Activated B cell treated with CpG ODN at 0.5 μM for 24 hours (primary cell): ENCODE measurements at regions not wholly inside any gene's neighbourhood (a gene's known extent, or its start where the extent isn't known, plus 50 kb on each side); places are given as distances from the start of the nearest gene placed in this dataset.

Source experiments
- ATAC-seq: fragments of 200-7000 bp; cut with Tn5 transposase; one replicate; pipeline ENCODE4 v1.10.0; 2021; ENCODE audit warnings: low read depth, mild to moderate bottlenecking, moderate library complexity
- CTCF ChIA-PET: fragments of 350-600 bp; sonication (Branson Sonifier 250); formaldehyde crosslinking; loops from one replicate; lab custom pipeline; 2021; ENCODE audit warnings: antibody characterized with exemption; lab: Charles Lee
- POLR2A ChIA-PET: fragments of 350-600 bp; sonication (Branson Sonifier 250); formaldehyde crosslinking; loops from one replicate; lab custom pipeline; 2021; ENCODE audit warnings: antibody characterized with exemption; lab: Charles Lee
- DNase-seq: peaks from one replicate; pipeline ENCODE4 v3.0.0; 2022
- H3K27ac Mint-ChIP-seq: one replicate; pipeline ENCODE4 v1.8.0; 2020; ENCODE audit warnings: mixed read lengths
- H3K27me3 Mint-ChIP-seq: one replicate; pipeline ENCODE4 v1.8.0; 2021; ENCODE audit warnings: mixed read lengths
- H3K36me3 Mint-ChIP-seq: one replicate; pipeline ENCODE4 v1.8.0; 2021; ENCODE audit warnings: low read depth, mixed read lengths
- H3K4me1 Mint-ChIP-seq: one replicate; pipeline ENCODE4 v1.8.0; 2021; ENCODE audit warnings: mixed read lengths
- H3K4me3 Mint-ChIP-seq: one replicate; pipeline ENCODE4 v1.8.0; 2020; ENCODE audit warnings: mild to moderate bottlenecking, mixed read lengths
- H3K9me3 Mint-ChIP-seq: one replicate; pipeline ENCODE4 v1.8.0; 2020; ENCODE audit warnings: mixed read lengths
- intact Hi-C: fragments of 100-400 bp; cut with micrococcal nuclease; formaldehyde crosslinking; loops from one replicate; pipeline ENCODE4 v1.15.1; 2024
- TF ChIP-seq, protein P1 (sequence below): fragments of 200-600 bp; IDR thresholded peaks from one replicate; pipeline ENCODE4 v1.8.0; 2022; ENCODE audit warnings: antibody characterized with exemption, mild to moderate bottlenecking

DNA sequence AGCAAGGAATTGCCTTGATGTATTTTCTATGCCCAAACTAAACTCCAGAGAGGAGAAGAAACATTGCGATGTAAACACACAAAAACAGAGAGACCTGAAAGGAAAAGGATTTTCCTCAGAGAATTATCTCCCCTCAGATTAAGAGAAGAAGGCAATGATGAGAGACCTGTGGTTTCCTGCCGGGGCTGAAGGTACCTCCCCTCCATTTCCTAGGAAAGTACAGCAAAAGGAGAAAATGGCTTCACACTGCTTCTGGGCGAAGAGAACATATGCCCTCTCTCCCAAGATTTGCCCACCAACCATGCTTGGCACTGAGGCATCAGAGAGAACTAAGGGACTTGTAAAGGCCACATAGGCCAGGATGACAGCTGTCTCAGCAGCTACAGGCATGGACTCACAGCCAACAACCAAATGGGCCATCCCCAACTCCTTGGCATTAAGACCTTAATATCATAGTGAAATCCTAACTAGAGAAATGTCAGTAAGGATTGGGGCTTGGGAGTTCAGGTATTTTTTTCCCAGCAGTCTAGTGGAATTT, 523.0 kb downstream of the PTPRC start:
- Mint-ChIP-seq H3K36me3 (no peaks in the 10 kb centered on the region), H3K4me3 (no peak overlapping the region), H3K27ac (no peak overlapping the region), H3K9me3 (no peaks in the 10 kb centered on the region), H3K27me3 (peaks cover 27% of the 10 kb centered on the region), H3K4me1 (peaks cover 12% of the 10 kb centered on the region)
- intact Hi-C loops: no loop called here
- no peak for DNase-seq
- CTCF ChIA-PET: no interaction called here
- TF ChIP-seq, protein P1, sequence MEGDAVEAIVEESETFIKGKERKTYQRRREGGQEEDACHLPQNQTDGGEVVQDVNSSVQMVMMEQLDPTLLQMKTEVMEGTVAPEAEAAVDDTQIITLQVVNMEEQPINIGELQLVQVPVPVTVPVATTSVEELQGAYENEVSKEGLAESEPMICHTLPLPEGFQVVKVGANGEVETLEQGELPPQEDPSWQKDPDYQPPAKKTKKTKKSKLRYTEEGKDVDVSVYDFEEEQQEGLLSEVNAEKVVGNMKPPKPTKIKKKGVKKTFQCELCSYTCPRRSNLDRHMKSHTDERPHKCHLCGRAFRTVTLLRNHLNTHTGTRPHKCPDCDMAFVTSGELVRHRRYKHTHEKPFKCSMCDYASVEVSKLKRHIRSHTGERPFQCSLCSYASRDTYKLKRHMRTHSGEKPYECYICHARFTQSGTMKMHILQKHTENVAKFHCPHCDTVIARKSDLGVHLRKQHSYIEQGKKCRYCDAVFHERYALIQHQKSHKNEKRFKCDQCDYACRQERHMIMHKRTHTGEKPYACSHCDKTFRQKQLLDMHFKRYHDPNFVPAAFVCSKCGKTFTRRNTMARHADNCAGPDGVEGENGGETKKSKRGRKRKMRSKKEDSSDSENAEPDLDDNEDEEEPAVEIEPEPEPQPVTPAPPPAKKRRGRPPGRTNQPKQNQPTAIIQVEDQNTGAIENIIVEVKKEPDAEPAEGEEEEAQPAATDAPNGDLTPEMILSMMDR: no peak
- no peak for ATAC-seq
- POLR2A ChIA-PET: no interaction called here

GRCh38 chr1:199163267-199163666, 524.4 kb downstream of the PTPRC start:
- H3K27ac Mint-ChIP-seq: no peak overlapping the region
- CTCF ChIA-PET: no interaction called here
- intact Hi-C loops: no loop called here
- no peaks in the 10 kb centered on the region for H3K9me3 Mint-ChIP-seq
- no peaks in the 10 kb centered on the region for H3K36me3 Mint-ChIP-seq
- no peak for DNase-seq
- POLR2A ChIA-PET: interaction anchor here (1.5 kb wide), 1 partner anchor 11 kb away, joined by 4 read pairs; no protein-coding TSS in a partner anchor
- H3K4me1 Mint-ChIP-seq: peaks cover 12% of the 10 kb centered on the region
- TF ChIP-seq, protein P1: no peak
- ATAC-seq: no peak
- no peak overlapping the region for H3K4me3 Mint-ChIP-seq
- peaks cover 18% of the 10 kb centered on the region for H3K27me3 Mint-ChIP-seq

GRCh38 chr1:199163670-199164069, 524.8 kb downstream of the PTPRC start:
- no peak for DNase-seq
- H3K4me1 Mint-ChIP-seq: peaks cover 15% of the 10 kb centered on the region
- H3K36me3 Mint-ChIP-seq: no peaks in the 10 kb centered on the region
- TF ChIP-seq, protein P1: no peak
- POLR2A ChIA-PET: interaction anchor here (1.5 kb wide), 1 partner anchor 11 kb away, joined by 4 read pairs; no protein-coding TSS in a partner anchor
- H3K27me3 Mint-ChIP-seq: peaks cover 15% of the 10 kb centered on the region
- no peak overlapping the region for H3K4me3 Mint-ChIP-seq
- ATAC-seq: no peak
- intact Hi-C loops: loop anchor here (2.0 kb wide), 1 partner anchor 15 kb away; no protein-coding TSS in a partner anchor
- no peak overlapping the region for H3K27ac Mint-ChIP-seq
- no peaks in the 10 kb centered on the region for H3K9me3 Mint-ChIP-seq
- CTCF ChIA-PET: no interaction called here

- POLR2A ChIA-PET: no interaction called here
- intact Hi-C loops: no loop called here
These were observed 528.6 kb downstream of the PTPRC start for GRCh38 chr1:199167460-199167859.

GRCh38 chr1:199168888-199169585, 530.2 kb downstream of the PTPRC start:
- intact Hi-C loops: no loop called here
- CTCF ChIA-PET: no interaction called here

More at GRCh38 chr1:199167460-199167859, 528.6 kb downstream of the PTPRC start:
- H3K4me3 Mint-ChIP-seq: no peak overlapping the region
- peaks cover 10% of the 10 kb centered on the region for H3K27me3 Mint-ChIP-seq
- TF ChIP-seq, protein P1: no peak
- no peak for DNase-seq
- CTCF ChIA-PET: no interaction called here
- H3K9me3 Mint-ChIP-seq: no peaks in the 10 kb centered on the region
- ATAC-seq: no peak
- H3K36me3 Mint-ChIP-seq: no peaks in the 10 kb centered on the region
- H3K27ac Mint-ChIP-seq: no peak overlapping the region
- H3K4me1 Mint-ChIP-seq: peaks cover 11% of the 10 kb centered on the region

More at GRCh38 chr1:199168888-199169585, 530.2 kb downstream of the PTPRC start:
- H3K36me3 Mint-ChIP-seq: no peaks in the 10 kb centered on the region
- no peak for DNase-seq
- ATAC-seq: no peak
- H3K27me3 Mint-ChIP-seq: peaks cover 4% of the 10 kb centered on the region
- no peak overlapping the region for H3K4me3 Mint-ChIP-seq
- H3K4me1 Mint-ChIP-seq: peaks cover 25% of the 10 kb centered on the region
- H3K9me3 Mint-ChIP-seq: no peaks in the 10 kb centered on the region
- TF ChIP-seq, protein P1: no peak
- no peak overlapping the region for H3K27ac Mint-ChIP-seq
- POLR2A ChIA-PET: no interaction called here
